Neural crest cell (in vitro differentiated cells): ENCODE measurements at regions not wholly inside any gene's neighbourhood (a gene's known extent, or its start where the extent isn't known, plus 50 kb on each side); places are given as distances from the start of the nearest gene placed in this dataset.

Experiments used
- DNase-seq: peaks from one replicate; pipeline ENCODE4 v3.0.0; 2021; ENCODE audit warnings: low read depth, mixed read lengths, low spot score
- H3K27ac Mint-ChIP-seq: one replicate; pipeline ENCODE4 v1.8.0; 2021; ENCODE audit warnings: mild to moderate bottlenecking, mixed read lengths; ENCODE audit not compliant: unreplicated experiment
- H3K27me3 Mint-ChIP-seq: 2 replicates; pipeline ENCODE4 v1.8.0; 2021; ENCODE audit warnings: low read depth, mild to moderate bottlenecking, mixed read lengths
- H3K36me3 Mint-ChIP-seq: 2 replicates; pipeline ENCODE4 v1.8.0; 2021; ENCODE audit warnings: low read depth, mild to moderate bottlenecking, mixed read lengths
- H3K4me1 Mint-ChIP-seq: 2 replicates; pipeline ENCODE4 v1.8.0; 2021; ENCODE audit warnings: mixed read lengths
- H3K4me3 Mint-ChIP-seq: one replicate; pipeline ENCODE4 v1.8.0; 2021; ENCODE audit warnings: mild to moderate bottlenecking, mixed read lengths
- H3K9me3 Mint-ChIP-seq: 2 replicates; pipeline ENCODE4 v1.8.0; 2021; ENCODE audit warnings: mixed read lengths
- TF ChIP-seq, protein P1 (sequence below): fragments of 200-600 bp; sonication (generic); conservative IDR thresholded peaks from 2 replicates; pipeline ENCODE4 v1.5.0; 2021; ENCODE audit warnings: antibody characterized with exemption, mild to moderate bottlenecking

- H3K27me3 Mint-ChIP-seq, result no peaks in the 10 kb centered on the region
- TF ChIP-seq, protein P1, sequence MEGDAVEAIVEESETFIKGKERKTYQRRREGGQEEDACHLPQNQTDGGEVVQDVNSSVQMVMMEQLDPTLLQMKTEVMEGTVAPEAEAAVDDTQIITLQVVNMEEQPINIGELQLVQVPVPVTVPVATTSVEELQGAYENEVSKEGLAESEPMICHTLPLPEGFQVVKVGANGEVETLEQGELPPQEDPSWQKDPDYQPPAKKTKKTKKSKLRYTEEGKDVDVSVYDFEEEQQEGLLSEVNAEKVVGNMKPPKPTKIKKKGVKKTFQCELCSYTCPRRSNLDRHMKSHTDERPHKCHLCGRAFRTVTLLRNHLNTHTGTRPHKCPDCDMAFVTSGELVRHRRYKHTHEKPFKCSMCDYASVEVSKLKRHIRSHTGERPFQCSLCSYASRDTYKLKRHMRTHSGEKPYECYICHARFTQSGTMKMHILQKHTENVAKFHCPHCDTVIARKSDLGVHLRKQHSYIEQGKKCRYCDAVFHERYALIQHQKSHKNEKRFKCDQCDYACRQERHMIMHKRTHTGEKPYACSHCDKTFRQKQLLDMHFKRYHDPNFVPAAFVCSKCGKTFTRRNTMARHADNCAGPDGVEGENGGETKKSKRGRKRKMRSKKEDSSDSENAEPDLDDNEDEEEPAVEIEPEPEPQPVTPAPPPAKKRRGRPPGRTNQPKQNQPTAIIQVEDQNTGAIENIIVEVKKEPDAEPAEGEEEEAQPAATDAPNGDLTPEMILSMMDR, result no peak
- no peak overlapping the region for H3K4me3 Mint-ChIP-seq
- no peaks in the 10 kb centered on the region for H3K36me3 Mint-ChIP-seq
- no peaks in the 10 kb centered on the region for H3K4me1 Mint-ChIP-seq
- no peak for DNase-seq
- no peak overlapping the region for H3K27ac Mint-ChIP-seq
- H3K9me3 Mint-ChIP-seq, result no peaks in the 10 kb centered on the region
Measured at GRCh38 chr18:60656553-60656952, 284.0 kb upstream of the MC4R start.

- H3K27ac Mint-ChIP-seq, result no peak overlapping the region
- H3K9me3 Mint-ChIP-seq, result no peaks in the 10 kb centered on the region
- no peaks in the 10 kb centered on the region for H3K27me3 Mint-ChIP-seq
- TF ChIP-seq, protein P1, result no peak
- DNase-seq, result no peak
- no peaks in the 10 kb centered on the region for H3K4me1 Mint-ChIP-seq
- no peaks in the 10 kb centered on the region for H3K36me3 Mint-ChIP-seq
- no peak overlapping the region for H3K4me3 Mint-ChIP-seq
Measured at GRCh38 chr18:60662491-60662890, 289.9 kb upstream of the MC4R start.

- Mint-ChIP-seq H3K27me3 (no peaks in the 10 kb centered on the region), H3K27ac (no peak overlapping the region), H3K4me1 (no peaks in the 10 kb centered on the region), H3K4me3 (no peak overlapping the region), H3K36me3 (no peaks in the 10 kb centered on the region), H3K9me3 (no peaks in the 10 kb centered on the region)
- DNase-seq, result no peak
- TF ChIP-seq, protein P1, result no peak
Measured at GRCh38 chr18:60663060-60663989, 290.8 kb upstream of the MC4R start.

GRCh38 chr18:60664736-60665135, 292.2 kb upstream of the MC4R start:
- TF ChIP-seq, protein P1, result no peak
- Mint-ChIP-seq H3K36me3 (no peaks in the 10 kb centered on the region), H3K27ac (no peak overlapping the region), H3K4me3 (no peak overlapping the region), H3K9me3 (no peaks in the 10 kb centered on the region), H3K27me3 (no peaks in the 10 kb centered on the region), H3K4me1 (no peaks in the 10 kb centered on the region)
- DNase-seq, result no peak

DNA sequence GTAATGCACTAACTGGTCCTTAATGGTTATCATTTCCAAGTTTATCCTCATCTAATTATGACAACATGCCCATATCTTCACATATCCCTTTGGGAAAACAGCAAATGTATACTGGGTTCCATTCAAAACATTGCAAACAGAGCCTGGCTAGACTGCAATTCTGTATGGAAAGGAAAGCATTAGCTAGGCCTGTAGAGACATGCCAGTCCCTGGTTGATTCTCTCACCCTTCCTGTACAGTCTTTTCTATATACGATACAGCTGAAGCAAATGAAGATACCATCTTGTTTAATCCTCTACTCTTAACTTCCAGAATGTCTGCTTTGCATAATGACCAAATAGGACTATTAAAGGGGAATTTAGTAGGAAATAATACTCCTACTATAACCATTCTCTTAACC, 294.4 kb upstream of the MC4R start:
- TF ChIP-seq, protein P1, result no peak
- H3K9me3 Mint-ChIP-seq, result no peaks in the 10 kb centered on the region
- no peaks in the 10 kb centered on the region for H3K27me3 Mint-ChIP-seq
- no peaks in the 10 kb centered on the region for H3K36me3 Mint-ChIP-seq
- H3K27ac Mint-ChIP-seq, result no peak overlapping the region
- no peak overlapping the region for H3K4me3 Mint-ChIP-seq
- no peak for DNase-seq
- H3K4me1 Mint-ChIP-seq, result no peaks in the 10 kb centered on the region
